NCI-H2227 (cell line): ENCODE measurements at regions not wholly inside any gene's neighbourhood (a gene's known extent, or its start where the extent isn't known, plus 50 kb on each side); places are given as distances from the start of the nearest gene placed in this dataset.
"Not testable (repeated sequence)": the region's sequence is repeated elsewhere in the genome, so short reads cannot be mapped to it uniquely, and the experiment has no call there.

Source experiments
- DNase-seq: peaks from one replicate; lab custom pipeline; 2025; ENCODE audit not compliant: unreplicated experiment; lab: John Stamatoyannopoulos, UW

DNA sequence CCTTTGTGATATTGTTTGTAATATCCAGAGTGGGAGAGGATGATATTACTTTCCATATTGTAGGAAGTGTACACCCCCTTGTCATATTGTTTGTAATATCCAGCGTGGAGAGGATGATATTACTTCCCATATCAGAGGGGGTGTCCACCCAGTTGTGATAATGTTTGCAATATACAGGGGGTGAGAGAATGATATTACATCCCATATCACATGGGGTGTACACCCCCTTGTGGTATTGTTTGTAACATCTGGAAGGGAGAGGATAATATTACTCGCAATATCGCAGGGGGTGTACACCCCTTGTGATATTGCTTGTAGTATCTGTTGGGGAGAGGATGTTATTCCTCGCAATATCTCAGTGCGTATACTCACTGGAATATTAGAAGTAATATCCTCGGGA lies 61.5 kb downstream of the PRSS23 start:
- DNase-seq: no peak

DNA sequence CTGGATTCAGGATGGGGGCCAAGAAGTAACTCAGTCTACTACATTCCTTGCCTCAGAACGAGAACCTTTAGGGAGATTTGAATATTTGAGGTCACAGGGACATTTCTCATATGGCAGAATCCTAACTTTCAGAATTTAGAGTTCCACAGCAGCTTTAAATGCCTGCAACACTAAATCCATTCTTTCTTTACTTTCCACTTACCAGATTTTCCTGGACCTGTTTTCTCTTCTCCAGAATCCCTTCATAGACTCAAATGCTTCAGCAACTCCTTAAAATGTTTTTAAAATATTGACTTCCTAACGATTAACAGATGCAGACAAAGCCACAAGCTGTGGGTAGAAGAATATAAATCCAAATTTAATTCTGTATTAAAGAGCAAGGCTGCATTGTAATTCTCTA lies 63.1 kb downstream of the PRSS23 start:
- no peak for DNase-seq

GRCh38 chr11:86865436-86865835 lies 65.1 kb downstream of the PRSS23 start:
- DNase-seq: no peak

DNA sequence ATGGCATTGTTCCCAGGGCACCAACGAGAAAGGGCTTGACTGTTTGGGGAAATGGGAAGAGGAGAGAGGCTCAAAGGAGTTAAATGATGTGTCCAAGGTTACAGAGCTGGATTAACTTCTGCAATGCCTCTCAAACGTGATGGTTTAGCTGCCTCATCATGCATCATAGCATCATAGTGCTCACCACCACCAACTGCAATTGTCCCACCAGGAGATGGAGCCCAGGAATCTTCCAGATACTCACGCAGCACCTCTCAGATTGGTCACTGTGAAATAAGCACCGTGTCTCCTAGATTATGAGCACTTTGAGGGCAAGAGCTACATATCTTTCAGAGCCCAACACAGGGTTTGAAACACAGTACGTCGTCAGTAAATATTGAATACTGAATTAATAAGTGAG lies 69.2 kb downstream of the PRSS23 start:
- DNase-seq: no peak

GRCh38 chr11:86869966-86870570 lies 69.7 kb downstream of the PRSS23 start:
- peak; percentile 67 for DNase-seq

DNA sequence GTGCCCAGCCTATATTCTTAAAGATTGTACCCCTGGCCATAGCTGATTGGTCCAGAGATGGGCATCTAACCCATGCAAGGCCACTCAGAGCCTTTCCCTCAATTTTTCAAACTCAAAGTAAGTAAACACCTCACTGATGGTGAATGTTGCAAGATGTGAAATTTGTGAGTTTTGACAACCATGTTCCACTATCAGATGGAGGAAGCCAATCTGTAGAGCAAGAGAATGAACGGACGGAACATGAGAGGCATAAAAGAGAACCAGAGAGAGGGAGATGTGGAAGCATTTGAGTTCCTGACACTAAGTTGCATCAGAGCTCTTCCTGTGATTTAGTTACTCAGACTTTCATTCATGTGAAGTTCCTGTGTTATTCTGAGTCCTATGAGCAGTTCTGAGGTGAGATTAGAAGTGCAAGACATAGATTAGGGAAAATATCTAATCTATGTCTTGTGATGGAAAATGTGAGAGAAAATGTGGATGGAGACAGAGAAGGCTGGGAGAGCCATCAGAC lies 73.3 kb downstream of the PRSS23 start:
- no peak for DNase-seq

DNA sequence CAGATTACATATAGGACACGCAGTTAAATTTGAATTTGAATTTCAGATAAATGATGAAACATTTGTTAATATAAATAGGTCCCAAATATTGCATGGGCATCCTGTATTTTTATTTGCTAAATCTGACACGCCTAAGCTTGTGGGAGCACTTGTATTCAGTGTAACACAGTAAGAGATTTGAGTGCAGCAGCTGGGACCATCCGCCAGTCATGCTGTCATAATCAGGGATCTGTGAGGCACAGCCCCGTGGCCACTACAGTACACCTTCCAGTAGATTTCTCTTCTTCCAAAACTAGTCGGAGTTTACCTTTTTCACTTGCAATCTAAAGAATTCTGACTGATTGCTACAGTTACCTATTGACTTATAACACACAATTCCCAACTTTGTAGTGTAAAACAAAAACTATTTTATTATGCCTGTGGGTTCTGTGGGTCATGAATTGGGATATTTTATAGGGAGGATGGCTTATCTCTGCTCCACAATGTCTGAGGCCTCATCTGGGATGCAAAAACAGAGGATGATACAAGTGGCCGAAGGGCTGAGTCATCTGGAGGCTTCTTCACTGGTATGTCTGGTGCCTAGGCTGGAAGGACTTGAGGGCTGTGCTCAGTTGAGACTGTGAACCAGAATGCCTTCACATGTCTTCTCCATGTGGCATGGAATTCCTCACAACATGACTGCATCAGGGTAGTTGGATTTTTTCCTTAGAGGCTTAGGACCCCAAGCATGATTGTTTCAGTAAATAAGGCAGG lies 74.1 kb downstream of the PRSS23 start:
- no peak for DNase-seq

DNA sequence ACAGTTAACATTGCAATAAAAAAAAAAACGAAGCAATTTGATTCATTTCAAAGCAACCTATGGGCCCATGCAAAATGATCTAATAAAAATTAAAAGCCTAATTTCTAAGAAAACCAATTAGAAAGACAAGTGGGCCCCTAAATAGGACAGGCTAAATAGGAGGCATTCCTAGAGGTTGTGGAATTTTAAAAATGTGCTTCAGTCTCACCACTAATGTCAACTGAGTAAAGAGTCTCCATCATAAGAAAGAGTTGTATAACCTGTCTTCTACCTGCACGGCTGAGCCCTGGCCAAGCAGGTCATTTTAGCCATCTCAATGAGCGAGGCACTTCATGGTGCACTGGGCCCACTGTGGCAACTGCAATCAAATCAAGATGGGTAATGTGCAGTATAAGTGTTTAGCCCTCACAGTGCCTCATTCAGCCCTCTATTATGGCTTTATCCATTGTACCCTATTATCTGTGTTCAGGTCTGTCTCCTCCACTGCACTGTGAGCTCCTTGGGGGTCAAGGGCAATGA lies 76.4 kb downstream of the PRSS23 start:
- no peak for DNase-seq

- DNase-seq: no peak
Observed at GRCh38 chr11:86877503-86877902, 77.2 kb downstream of the PRSS23 start.

DNA sequence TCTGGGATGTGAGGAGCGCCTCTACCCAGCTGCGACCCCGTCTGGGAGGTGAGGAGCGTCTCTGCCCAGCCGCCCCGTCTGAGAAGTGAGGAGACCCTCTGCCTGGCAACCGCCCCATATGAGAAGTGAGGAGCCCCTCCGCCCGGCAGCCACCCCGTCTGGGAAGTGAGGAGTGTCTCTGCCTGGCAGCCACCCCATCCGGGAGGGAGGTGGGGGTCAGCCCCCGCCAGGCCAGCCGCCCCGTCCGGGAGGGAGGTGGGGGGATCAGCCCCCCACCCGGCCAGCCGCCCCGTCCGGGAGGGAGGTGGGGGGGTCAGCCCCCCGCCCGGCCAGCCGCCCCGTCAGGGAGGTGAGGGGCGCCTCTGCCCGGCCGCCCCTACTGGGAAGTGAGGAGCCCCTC lies 76.0 kb downstream of the FZD4 start:
- DNase-seq: not testable (repeated sequence)

DNA sequence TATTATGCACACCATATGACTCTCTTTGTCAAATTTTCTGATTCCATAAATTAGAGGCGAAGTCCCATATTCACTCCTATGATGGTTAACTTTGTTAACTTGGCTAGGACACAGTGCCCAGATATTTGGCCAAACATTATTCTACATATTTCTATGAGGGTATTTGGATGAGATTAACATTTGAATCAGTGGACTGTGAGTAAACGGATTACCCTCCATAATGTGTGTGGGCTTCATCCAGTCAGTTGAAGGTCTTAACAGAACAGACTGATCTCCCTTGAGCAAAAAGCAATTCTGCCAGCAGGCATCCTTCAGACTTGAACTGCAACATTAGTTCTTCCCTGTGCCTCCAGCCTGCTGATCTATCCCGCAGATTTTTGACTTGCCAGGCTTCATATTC lies 69.9 kb downstream of the FZD4 start:
- no peak for DNase-seq

DNA sequence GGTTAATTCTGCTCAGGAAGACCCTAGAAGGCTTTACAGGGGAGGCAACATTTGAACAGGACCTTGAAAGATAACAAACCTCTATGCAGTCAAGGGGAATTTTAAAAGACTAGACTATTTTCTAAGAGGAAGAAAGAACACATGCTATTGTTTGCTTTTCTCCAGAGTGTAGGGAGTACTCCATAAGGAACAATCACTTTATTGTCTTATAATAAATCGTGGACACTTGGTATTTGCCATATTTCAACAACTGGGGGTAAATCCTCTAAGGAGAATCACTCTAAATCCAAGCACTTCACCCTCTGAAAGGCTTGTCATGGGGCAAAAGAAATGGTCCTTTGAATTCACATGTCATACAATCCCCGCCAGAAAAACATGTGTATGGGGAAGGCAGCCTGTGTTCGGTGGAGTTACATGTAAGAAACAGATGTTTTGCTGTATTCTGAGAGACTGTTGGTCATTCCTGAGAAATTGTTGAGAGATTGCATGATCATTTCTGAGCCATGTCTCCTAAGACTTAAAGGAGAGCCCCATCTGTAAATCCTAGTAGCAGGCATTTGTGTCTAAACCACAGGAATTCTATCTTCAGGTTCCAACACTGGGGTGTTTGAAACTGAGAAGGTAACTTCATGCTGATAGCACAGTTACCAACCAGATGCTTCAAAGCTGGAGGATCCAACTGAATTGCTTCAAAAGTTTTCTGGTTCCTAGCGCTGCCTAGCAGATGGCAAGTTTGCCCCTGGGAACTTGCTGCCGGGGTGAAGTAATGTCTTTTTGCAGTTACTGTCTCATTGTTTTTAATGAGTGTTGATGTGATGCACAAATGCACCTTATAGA lies 66.8 kb downstream of the FZD4 start:
- DNase-seq: no peak

GRCh38 chr11:86889001-86889341 lies 66.2 kb downstream of the FZD4 start:
- no peak for DNase-seq

DNA sequence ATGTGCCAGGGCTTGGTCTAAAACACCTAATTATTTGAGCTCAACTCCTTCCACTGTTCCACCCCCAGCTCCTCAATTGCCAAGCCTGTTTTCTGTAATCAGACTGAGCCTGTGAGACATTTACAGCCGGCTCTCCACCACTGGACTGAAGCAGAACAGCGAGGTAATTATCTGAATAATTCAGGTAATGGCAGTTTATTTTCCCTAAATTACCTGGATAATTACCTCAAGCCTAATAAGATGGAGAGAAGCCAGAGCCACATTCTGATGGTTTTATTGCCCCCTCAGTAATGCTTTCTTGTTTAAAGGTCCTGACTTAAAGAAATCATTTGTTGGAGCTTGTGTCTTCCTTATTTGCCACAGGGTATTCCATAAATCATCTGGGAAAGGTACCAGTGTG lies 64.2 kb downstream of the FZD4 start:
- peak; percentile 50 for DNase-seq

GRCh38 chr11:86893235-86893634 lies 62.0 kb downstream of the FZD4 start:
- no peak for DNase-seq
